Mesendoderm (in vitro differentiated cells): ENCODE measurements at regions not wholly inside any gene's neighbourhood (a gene's known extent, or its start where the extent isn't known, plus 50 kb on each side); places are given as distances from the start of the nearest gene placed in this dataset.

Source experiments
- DNase-seq: peaks from one replicate; pipeline ENCODE4 v3.0.0; 2013
- H2AK5ac ChIP-seq: 2 replicates; pipeline ENCODE4 v1.6.1; 2013; ENCODE audit warnings: low read length, inconsistent platforms
- H2BK120ac ChIP-seq: 2 replicates; pipeline ENCODE4 v1.6.1; 2013; ENCODE audit warnings: low read depth, mild to moderate bottlenecking, low read length, moderate library complexity, mixed read lengths
- H2BK15ac ChIP-seq: replicated peaks from 2 replicates; pipeline ENCODE4 v1.6.1; 2013; ENCODE audit warnings: low read depth, mild to moderate bottlenecking, moderate library complexity
- H2BK5ac ChIP-seq: 2 replicates; pipeline ENCODE4 v1.6.1; 2013; ENCODE audit warnings: low read length, inconsistent platforms
- H3K18ac ChIP-seq: 2 replicates; pipeline ENCODE4 v1.6.1; 2013; ENCODE audit warnings: mild to moderate bottlenecking, low read length, mixed read lengths
- H3K23ac ChIP-seq: one replicate; pipeline ENCODE4 v1.6.1; 2013; ENCODE audit warnings: low read length
- H3K27ac ChIP-seq: 2 replicates; pipeline ENCODE4 v1.5.1; 2013; ENCODE audit warnings: low read depth, mild to moderate bottlenecking, inconsistent platforms, low read length, moderate library complexity
- H3K27me3 ChIP-seq: 2 replicates; pipeline ENCODE4 v1.6.1; 2013; ENCODE audit warnings: low read length, control low read depth, mild to moderate bottlenecking, inconsistent platforms; ENCODE audit not compliant: insufficient read depth, poor library complexity
- H3K36me3 ChIP-seq: 2 replicates; pipeline ENCODE4 v1.6.1; 2013; ENCODE audit warnings: low read length, inconsistent platforms; ENCODE audit not compliant: control insufficient read depth, insufficient read depth
- H3K4ac ChIP-seq: one replicate; pipeline ENCODE4 v1.6.1; 2013; ENCODE audit warnings: low read depth, mild to moderate bottlenecking, low read length, moderate library complexity
- H3K4me1 ChIP-seq: 2 replicates; pipeline ENCODE4 v1.6.1; 2013; ENCODE audit warnings: low read depth, low read length, inconsistent platforms; ENCODE audit not compliant: control insufficient read depth
- H3K4me2 ChIP-seq: 2 replicates; pipeline ENCODE4 v1.6.1; 2013; ENCODE audit warnings: low read length
- H3K4me3 ChIP-seq: 2 replicates; pipeline ENCODE4 v1.5.1; 2013; ENCODE audit warnings: mild to moderate bottlenecking, low read length
- H3K56ac ChIP-seq: one replicate; pipeline ENCODE4 v1.6.1; 2013; ENCODE audit warnings: low read length
- H3K79me1 ChIP-seq: 2 replicates; pipeline ENCODE4 v1.6.1; 2013; ENCODE audit warnings: low read length, inconsistent platforms
- H3K79me2 ChIP-seq: 2 replicates; pipeline ENCODE4 v1.6.1; 2013; ENCODE audit warnings: mild to moderate bottlenecking, low read length; ENCODE audit not compliant: control insufficient read depth, insufficient read depth
- H3K9ac ChIP-seq: 2 replicates; pipeline ENCODE4 v1.6.1; 2013; ENCODE audit warnings: low read length, inconsistent platforms
- H4K5ac ChIP-seq: one replicate; pipeline ENCODE4 v1.6.1; 2013; ENCODE audit warnings: low read length
- H4K8ac ChIP-seq: one replicate; pipeline ENCODE4 v1.6.1; 2013; ENCODE audit warnings: low read depth, mild to moderate bottlenecking, control low read depth, low read length, moderate library complexity
- WGBS: extraction: QIAGEN DNeasy Blood & Tissue Kit; methylation state at CpG from one replicate; pipeline ENCODE4 v1.1.7; 2013; ENCODE audit warnings: low lambda C conversion rate, missing lambda C conversion rate; ENCODE audit not compliant: insufficient coverage; ENCODE audit errors: extremely low coverage; 5-methylcytosine and 5-hydroxymethylcytosine counted together

DNA sequence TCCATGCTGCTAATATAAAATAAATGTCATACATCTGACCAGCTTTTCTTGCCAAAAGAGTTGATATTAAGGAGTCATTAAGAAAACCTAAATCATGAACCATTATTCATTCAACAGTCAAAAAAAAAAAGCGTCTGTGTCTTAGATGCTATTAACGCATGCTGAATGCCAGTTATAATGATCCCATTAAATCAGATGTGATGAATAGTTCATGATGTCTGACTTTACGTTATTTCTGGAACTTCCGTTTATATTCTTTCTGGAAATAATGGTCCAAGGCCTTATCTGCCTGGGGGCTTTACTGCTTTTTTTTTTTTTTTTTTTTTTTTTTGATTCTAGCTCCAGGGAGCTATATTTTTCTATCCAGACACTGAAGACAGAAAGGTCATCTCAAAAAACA lies 877.1 kb downstream of the HACE1 start:
- Histone ChIP-seq H4K5ac (no peak overlapping the region), H3K79me1 (no peaks in the 10 kb centered on the region), H3K18ac (no peak overlapping the region), H3K79me2 (no peaks in the 10 kb centered on the region), H2BK5ac (no peak overlapping the region), H2BK15ac (no peak overlapping the region), H3K27me3 (no peaks in the 10 kb centered on the region), H3K27ac (no peak overlapping the region), H3K56ac (no peak overlapping the region), H2BK120ac (no peak overlapping the region), H3K4ac (no peak overlapping the region), H2AK5ac (no peak overlapping the region), H3K4me2 (no peak overlapping the region), H3K36me3 (no peaks in the 10 kb centered on the region), H3K4me3 (no peak overlapping the region), H3K23ac (no peak overlapping the region), H3K9ac (no peak overlapping the region), H4K8ac (no peak overlapping the region), H3K4me1 (no peaks in the 10 kb centered on the region)
- WGBS = no CpG with 5 or more reads among the region's 4 CpGs
- DNase-seq = no peak

DNA sequence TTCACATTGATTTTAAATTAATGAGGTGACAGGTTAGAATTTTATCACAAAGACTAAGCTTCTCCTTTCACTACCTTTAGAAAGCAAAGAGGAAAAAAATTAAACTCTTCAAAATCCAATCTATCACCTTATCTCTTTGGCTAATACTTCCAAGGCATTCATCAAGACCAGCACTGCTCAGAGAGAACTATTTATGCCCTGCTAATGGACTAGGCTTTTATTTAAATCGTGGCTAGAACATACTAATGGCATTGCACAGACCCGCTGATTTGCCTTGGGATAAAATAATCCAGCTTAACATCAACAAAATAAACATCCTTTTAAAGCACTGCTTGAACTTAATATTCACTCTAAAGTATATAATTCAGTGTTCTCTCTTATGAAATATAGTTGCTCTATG lies 880.4 kb downstream of the HACE1 start:
- no peak overlapping the region for H2BK5ac ChIP-seq
- no CpG with 5 or more reads among the region's 2 CpGs for WGBS
- H2AK5ac ChIP-seq = no peak overlapping the region
- no peak overlapping the region for H3K9ac ChIP-seq
- DNase-seq = no peak
- H3K36me3 ChIP-seq = no peaks in the 10 kb centered on the region
- H3K4me3 ChIP-seq = no peak overlapping the region
- no peak overlapping the region for H3K27ac ChIP-seq
- H3K4me1 ChIP-seq = no peaks in the 10 kb centered on the region
- H3K27me3 ChIP-seq = no peaks in the 10 kb centered on the region
- no peaks in the 10 kb centered on the region for H3K79me2 ChIP-seq
- H3K18ac ChIP-seq = no peak overlapping the region
- no peaks in the 10 kb centered on the region for H3K79me1 ChIP-seq
- no peak overlapping the region for H4K8ac ChIP-seq
- H3K4ac ChIP-seq = no peak overlapping the region
- no peak overlapping the region for H2BK15ac ChIP-seq
- H3K23ac ChIP-seq = no peak overlapping the region
- H3K56ac ChIP-seq = no peak overlapping the region
- no peak overlapping the region for H2BK120ac ChIP-seq
- H3K4me2 ChIP-seq = no peak overlapping the region
- H4K5ac ChIP-seq = no peak overlapping the region

DNA sequence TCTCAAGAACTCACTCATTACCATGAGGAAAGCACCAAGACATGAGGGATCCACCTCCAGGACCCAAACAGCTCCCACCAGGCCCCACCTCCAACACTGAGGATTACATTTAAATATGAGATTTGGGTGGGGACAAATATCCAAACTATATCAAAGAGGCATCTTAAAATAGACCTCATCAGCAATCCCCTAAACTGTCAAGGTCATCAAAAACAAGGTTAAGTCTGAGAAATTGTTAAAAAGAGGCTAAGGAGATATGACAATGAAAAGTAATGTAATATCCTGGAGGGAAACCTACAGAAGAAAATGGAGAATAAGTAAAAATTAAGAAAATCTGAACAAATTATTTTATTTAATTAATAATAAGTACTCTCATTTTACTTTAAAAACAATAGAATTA lies 922.3 kb downstream of the HACE1 start:
- Histone ChIP-seq H3K4me2 (no peak overlapping the region), H3K27ac (no peak overlapping the region), H3K79me1 (no peaks in the 10 kb centered on the region), H3K27me3 (no peaks in the 10 kb centered on the region), H3K9ac (no peak overlapping the region), H4K5ac (no peak overlapping the region), H2AK5ac (no peak overlapping the region), H2BK120ac (no peak overlapping the region), H2BK15ac (no peak overlapping the region), H2BK5ac (no peak overlapping the region), H3K4ac (no peak overlapping the region), H3K36me3 (no peaks in the 10 kb centered on the region), H3K56ac (no peak overlapping the region), H3K4me1 (no peaks in the 10 kb centered on the region), H4K8ac (no peak overlapping the region), H3K79me2 (no peaks in the 10 kb centered on the region), H3K23ac (no peak overlapping the region), H3K4me3 (no peak overlapping the region), H3K18ac (no peak overlapping the region)
- no peak for DNase-seq

DNA sequence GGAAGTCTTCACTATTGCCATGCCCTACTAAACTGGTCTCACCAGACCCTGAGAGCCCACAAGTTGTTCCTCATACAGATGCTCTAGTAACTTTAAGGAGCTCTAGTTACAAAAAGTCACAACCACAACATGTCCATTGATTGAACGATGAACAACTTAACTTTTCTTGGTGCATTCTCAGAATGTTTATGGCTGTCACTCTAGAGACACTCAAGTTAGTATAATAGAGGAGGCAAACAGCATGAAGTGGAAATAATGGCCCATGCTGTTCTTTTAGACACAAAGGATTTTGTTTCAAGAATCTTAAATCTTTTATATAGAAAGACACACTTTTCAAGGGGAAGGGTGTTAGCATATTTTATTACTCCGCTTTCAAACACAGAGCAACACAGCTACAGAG lies 934.4 kb downstream of the HACE1 start:
- H3K79me1 ChIP-seq = no peaks in the 10 kb centered on the region
- no peak overlapping the region for H3K23ac ChIP-seq
- no peaks in the 10 kb centered on the region for H3K4me1 ChIP-seq
- no peak overlapping the region for H4K8ac ChIP-seq
- no peak overlapping the region for H3K4me3 ChIP-seq
- H3K27me3 ChIP-seq = no peaks in the 10 kb centered on the region
- no peak overlapping the region for H3K4ac ChIP-seq
- no peak overlapping the region for H3K27ac ChIP-seq
- H3K79me2 ChIP-seq = no peaks in the 10 kb centered on the region
- no peak overlapping the region for H4K5ac ChIP-seq
- no peaks in the 10 kb centered on the region for H3K36me3 ChIP-seq
- no peak overlapping the region for H2BK120ac ChIP-seq
- H2BK15ac ChIP-seq = no peak overlapping the region
- no peak overlapping the region for H3K9ac ChIP-seq
- no peak overlapping the region for H2BK5ac ChIP-seq
- no peak overlapping the region for H3K56ac ChIP-seq
- no peak for DNase-seq
- no CpG with 5 or more reads among the region's 2 CpGs for whole genome bisulfite sequencing
- H3K18ac ChIP-seq = no peak overlapping the region
- H2AK5ac ChIP-seq = no peak overlapping the region
- H3K4me2 ChIP-seq = no peak overlapping the region

DNA sequence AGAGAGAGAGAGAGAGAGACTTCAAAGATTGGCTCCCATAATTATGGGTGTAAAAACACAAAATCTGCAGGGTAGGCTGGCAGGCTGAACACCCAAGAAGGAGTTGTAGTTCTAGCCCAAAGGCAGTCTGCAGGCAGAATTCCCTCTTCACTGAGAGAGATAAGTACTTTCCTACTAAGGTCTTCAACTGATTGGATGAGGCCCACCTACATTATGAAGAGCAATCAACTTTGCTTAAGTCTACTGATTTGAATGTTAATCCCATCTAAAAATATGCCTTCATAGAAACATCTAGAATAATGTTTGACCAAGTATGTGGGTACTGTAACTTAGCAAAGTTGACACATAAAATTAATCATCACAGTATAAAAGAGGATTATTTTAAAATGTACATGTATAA lies 949.7 kb downstream of the HACE1 start:
- Histone ChIP-seq H3K4me1 (no peaks in the 10 kb centered on the region), H3K27me3 (no peaks in the 10 kb centered on the region), H3K4me3 (no peak overlapping the region), H3K9ac (no peak overlapping the region), H2BK15ac (no peak overlapping the region), H3K79me1 (no peaks in the 10 kb centered on the region), H3K18ac (no peak overlapping the region), H3K23ac (no peak overlapping the region), H3K56ac (no peak overlapping the region), H3K4ac (no peak overlapping the region), H4K5ac (no peak overlapping the region), H3K36me3 (no peaks in the 10 kb centered on the region), H3K27ac (no peak overlapping the region), H3K79me2 (no peaks in the 10 kb centered on the region), H2AK5ac (no peak overlapping the region), H2BK5ac (no peak overlapping the region), H3K4me2 (no peak overlapping the region), H2BK120ac (no peak overlapping the region), H4K8ac (no peak overlapping the region)
- DNase-seq = no peak

DNA sequence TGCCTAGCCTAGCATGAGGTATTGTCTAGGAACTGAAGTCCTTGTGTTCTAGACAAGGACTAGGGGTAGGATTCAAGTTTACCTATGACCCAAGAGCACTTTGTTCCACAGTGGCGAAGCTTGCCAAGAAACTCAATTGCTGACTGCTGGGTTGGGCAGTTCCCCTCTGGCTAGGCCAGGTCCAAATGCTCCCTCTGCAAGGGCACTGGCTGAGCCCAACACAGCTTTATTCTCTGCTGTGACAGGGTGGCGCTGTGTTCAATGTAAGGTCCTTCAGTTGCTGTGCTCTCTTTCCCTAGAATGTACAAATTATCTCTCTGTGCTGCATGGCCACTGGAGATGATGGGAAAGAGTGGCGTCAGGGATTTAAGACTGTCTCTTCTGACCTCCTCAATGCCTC lies 950.8 kb downstream of the HACE1 start:
- H3K79me2 ChIP-seq = no peaks in the 10 kb centered on the region
- no peak overlapping the region for H2BK15ac ChIP-seq
- no peak overlapping the region for H3K4me2 ChIP-seq
- H3K79me1 ChIP-seq = no peaks in the 10 kb centered on the region
- no peak overlapping the region for H2BK5ac ChIP-seq
- WGBS = no CpG with 5 or more reads among the region's 3 CpGs
- no peak overlapping the region for H3K9ac ChIP-seq
- H3K18ac ChIP-seq = no peak overlapping the region
- H3K4ac ChIP-seq = no peak overlapping the region
- no peak overlapping the region for H3K23ac ChIP-seq
- no peaks in the 10 kb centered on the region for H3K4me1 ChIP-seq
- no peak overlapping the region for H2AK5ac ChIP-seq
- no peak overlapping the region for H3K27ac ChIP-seq
- no peak overlapping the region for H4K8ac ChIP-seq
- no peak overlapping the region for H2BK120ac ChIP-seq
- DNase-seq = peak; percentile 0
- no peak overlapping the region for H3K4me3 ChIP-seq
- H3K27me3 ChIP-seq = no peaks in the 10 kb centered on the region
- H4K5ac ChIP-seq = no peak overlapping the region
- H3K36me3 ChIP-seq = no peaks in the 10 kb centered on the region
- H3K56ac ChIP-seq = no peak overlapping the region
